ENCODE measurements at regions not wholly inside any gene's neighbourhood (a gene's known extent, or its start where the extent isn't known, plus 50 kb on each side); places are given as distances from the start of the nearest gene placed in this dataset.

- Histone ChIP-seq H3K4me2 (ENCODE audit: low read depth, low read length) (no peak overlapping the region), H2BK20ac (ENCODE audit: low read depth, low read length) (no peak overlapping the region), H2BK15ac (ENCODE audit: low read depth, low read length) (no peak overlapping the region), H3K27me3 (ENCODE audit: control insufficient read depth, insufficient read depth, low read length) (peaks cover 19% of the 10 kb centered on the region), H3K9ac (ENCODE audit: low read depth, low read length) (no peak overlapping the region), H3K9me1 (ENCODE audit: insufficient read depth, low read length) (no peaks in the 10 kb centered on the region), H4K8ac (ENCODE audit: low read depth in 2 of 2, low read length in 2 of 2) (peak overlapping the region in 1 of 2 experiments; percentile 56; a peak in 2 of 4 replicates), H3K23ac (ENCODE audit: low read depth, low read length) (no peak overlapping the region), H3K18ac (ENCODE audit: low read depth, low read length) (no peak overlapping the region), H2AK5ac (ENCODE audit: low read depth, low read length) (no peak overlapping the region), H2AK9ac (replicated peaks; ENCODE audit: low read depth, low read length, poor library complexity) (peak overlapping the region; percentile 17), H3K14ac (replicated peaks; ENCODE audit: low read depth, low read length) (peak overlapping the region; percentile 20; the same call in 1 of the 2 replicates), H2AFZ (replicated peaks; ENCODE audit: low read length, poor library complexity) (peak overlapping the region; percentile 93), H3K56ac (ENCODE audit: extremely low read depth, insufficient read depth, low read length) (no peak overlapping the region), H3K27ac (ENCODE audit: insufficient read depth, low read length) (no peak overlapping the region), H3K4me1 (ENCODE audit: control insufficient read depth, insufficient read depth, low read length) (no peaks in the 10 kb centered on the region), H3K9me3 (ENCODE audit: control insufficient read depth, insufficient read depth, low read length) (0 out of 2 replicates have a peak, but pooled peaks cover 2% of the 10 kb centered on the region), H3K4ac (ENCODE audit: low read depth, low read length) (0 out of 2 replicates have a peak overlapping the region, but pooled peaks have one; percentile 12), H2BK120ac (ENCODE audit: low read depth, low read length) (no peak overlapping the region), H3K79me1 (ENCODE audit: low read depth in 1 of 2, low read length in 2 of 2) (no peaks in the 10 kb centered on the region), H4K5ac (ENCODE audit: low read depth, low read length) (no peak overlapping the region), H2BK5ac (ENCODE audit: low read depth, low read length, poor library complexity, severe bottlenecking) (no peak overlapping the region), H3K4me3 (ENCODE audit: insufficient read depth, low read depth, low read length) (no peak overlapping the region), H4K91ac (ENCODE audit: insufficient read depth, low read depth, low read length) (no peak overlapping the region), H4K20me1 (ENCODE audit: insufficient read depth, low read length) (no peaks in the 10 kb centered on the region), H3K36me3 (ENCODE audit: control insufficient read depth, insufficient read depth, low read length) (no peaks in the 10 kb centered on the region)
- CTCF ChIA-PET, result interaction anchor here (0.6 kb wide), 2 partner anchors 35 to 118 kb away, joined by 3 read pairs; no protein-coding TSS in a partner anchor
- TF ChIP-seq RFX5 (IDR thresholded peaks at IDR 0.05; ENCODE audit: low read depth, low read length), result no peak
- TF ChIP-seq MAFK (IDR thresholded peaks at IDR 0.05; ENCODE audit: low read depth, low read length), result no peak
- no peak for TF ChIP-seq MAZ (IDR thresholded peaks at IDR 0.05; ENCODE audit: borderline replicate concordance, low read depth, low read length)
- TF ChIP-seq POLR2A (IDR thresholded peaks at IDR 0.05; ENCODE audit: low read depth, low read length), result 0 out of 2 replicates have a peak, but pooled peaks have one; percentile 30
- peak; percentile 71 for TF ChIP-seq RAD21 (IDR thresholded peaks at IDR 0.05; ENCODE audit: low read length)
- no peak for TF ChIP-seq MXI1 (IDR thresholded peaks at IDR 0.05; ENCODE audit: borderline replicate concordance, low read depth, low read length)
- peak; percentile 72 for TF ChIP-seq SMC3 (IDR thresholded peaks at IDR 0.05; ENCODE audit: low read depth, low read length)
- no peak for TF ChIP-seq NFE2L2 (IDR thresholded peaks at IDR 0.05; ENCODE audit: low read depth, low read length)
- no peak for TF ChIP-seq BHLHE40 (IDR thresholded peaks at IDR 0.05; ENCODE audit: low read depth, low read length)
- no peak for TF ChIP-seq CHD1 (IDR thresholded peaks at IDR 0.05; ENCODE audit: low read depth, low read length)
- TF ChIP-seq, protein P1, sequence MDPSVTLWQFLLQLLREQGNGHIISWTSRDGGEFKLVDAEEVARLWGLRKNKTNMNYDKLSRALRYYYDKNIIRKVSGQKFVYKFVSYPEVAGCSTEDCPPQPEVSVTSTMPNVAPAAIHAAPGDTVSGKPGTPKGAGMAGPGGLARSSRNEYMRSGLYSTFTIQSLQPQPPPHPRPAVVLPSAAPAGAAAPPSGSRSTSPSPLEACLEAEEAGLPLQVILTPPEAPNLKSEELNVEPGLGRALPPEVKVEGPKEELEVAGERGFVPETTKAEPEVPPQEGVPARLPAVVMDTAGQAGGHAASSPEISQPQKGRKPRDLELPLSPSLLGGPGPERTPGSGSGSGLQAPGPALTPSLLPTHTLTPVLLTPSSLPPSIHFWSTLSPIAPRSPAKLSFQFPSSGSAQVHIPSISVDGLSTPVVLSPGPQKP (IDR thresholded peaks at IDR 0.05; ENCODE audit: borderline replicate concordance, low read depth, low read length), result no peak
- no peak for TF ChIP-seq CEBPB (IDR thresholded peaks at IDR 0.05; ENCODE audit: low read depth, low read length)
- TF ChIP-seq RCOR1 (IDR thresholded peaks at IDR 0.05; ENCODE audit: insufficient replicate concordance, low read length), result no peak
- TF ChIP-seq CTCF (conservative IDR thresholded peaks at IDR 0.05; ENCODE audit: low read depth, low read length), result peak; percentile 83
- TF ChIP-seq, protein P2, sequence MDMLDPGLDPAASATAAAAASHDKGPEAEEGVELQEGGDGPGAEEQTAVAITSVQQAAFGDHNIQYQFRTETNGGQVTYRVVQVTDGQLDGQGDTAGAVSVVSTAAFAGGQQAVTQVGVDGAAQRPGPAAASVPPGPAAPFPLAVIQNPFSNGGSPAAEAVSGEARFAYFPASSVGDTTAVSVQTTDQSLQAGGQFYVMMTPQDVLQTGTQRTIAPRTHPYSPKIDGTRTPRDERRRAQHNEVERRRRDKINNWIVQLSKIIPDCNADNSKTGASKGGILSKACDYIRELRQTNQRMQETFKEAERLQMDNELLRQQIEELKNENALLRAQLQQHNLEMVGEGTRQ (IDR thresholded peaks at IDR 0.05; ENCODE audit: low read depth, low read length), result no peak
- TF ChIP-seq FOS (IDR thresholded peaks at IDR 0.05; ENCODE audit: low read depth, low read length), result no peak
- in situ Hi-C loops (cut with MboI; ENCODE audit: low sequenced_read_pairs) (no loop called here), dilution Hi-C loops (cut with HindIII; ENCODE audit: low sequenced_read_pairs, unreplicated experiment) (no loop called here), intact Hi-C loops (cut with micrococcal nuclease) (loop anchor here (5.0 to 10.0 kb wide), 2 partner anchors 350 to 612 kb away; no protein-coding TSS in a partner anchor)
- DNase-seq (peak; percentile 90), ATAC-seq (ENCODE audit: low read depth) (peak; percentile 89)
- 60% methylated on average over 1 of the region's 9 CpGs; no CpG with 5 or more reads in 1 of the 2 experiments for WGBS, 2 experiments (ENCODE audit: extremely low coverage in 2 of 2, insufficient read length in 1 of 2)
- no TSS peak for BruUV-seq (replicated peaks)
- POLR2A ChIA-PET (ENCODE audit: unreplicated experiment), result no interaction called here
Observed at GRCh38 chr9:113682297-113682771, 193.8 kb upstream of the ZNF618 start.

Data from IMR-90 (cell line).